ENCODE measurements at regions not wholly inside any gene's neighbourhood (a gene's known extent, or its start where the extent isn't known, plus 50 kb on each side); places are given as distances from the start of the nearest gene placed in this dataset.
"Not testable (repeated sequence)": the region's sequence is repeated elsewhere in the genome, so short reads cannot be mapped to it uniquely, and the experiment has no call there.

DNA sequence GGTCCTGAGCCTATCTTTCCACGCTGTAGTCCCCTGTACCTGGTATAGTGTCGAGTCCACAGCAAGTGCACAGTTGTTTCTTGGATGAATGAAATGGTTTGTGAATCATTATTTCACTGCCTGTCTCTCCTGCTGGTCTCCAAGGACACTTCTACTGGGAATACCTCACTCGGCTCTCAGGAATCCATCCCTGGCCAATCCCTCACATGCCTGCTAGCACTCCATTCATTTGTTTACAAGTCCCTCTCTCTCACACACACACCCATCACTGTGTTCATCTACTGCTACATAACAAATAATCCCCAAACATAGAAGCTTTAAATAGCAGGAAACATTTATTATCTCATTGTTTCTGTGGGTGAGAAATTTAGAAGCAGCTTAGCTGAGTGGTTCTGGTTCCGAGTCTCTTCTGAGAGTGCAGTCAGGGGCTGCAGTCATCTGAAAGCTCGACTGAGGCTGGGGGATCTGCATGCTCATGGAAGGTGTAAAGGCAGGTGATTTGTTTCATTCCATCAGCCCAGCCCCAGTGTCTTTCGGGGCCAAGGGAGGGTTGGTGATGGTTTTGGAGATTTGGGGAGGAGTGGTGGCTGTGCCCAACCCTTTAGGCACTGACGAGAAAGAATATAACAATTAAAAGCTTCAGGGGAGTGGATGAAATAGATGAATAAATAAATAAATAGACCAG, 132.7 kb upstream of the IER5L start:
- no peak for DNase-seq

DNA sequence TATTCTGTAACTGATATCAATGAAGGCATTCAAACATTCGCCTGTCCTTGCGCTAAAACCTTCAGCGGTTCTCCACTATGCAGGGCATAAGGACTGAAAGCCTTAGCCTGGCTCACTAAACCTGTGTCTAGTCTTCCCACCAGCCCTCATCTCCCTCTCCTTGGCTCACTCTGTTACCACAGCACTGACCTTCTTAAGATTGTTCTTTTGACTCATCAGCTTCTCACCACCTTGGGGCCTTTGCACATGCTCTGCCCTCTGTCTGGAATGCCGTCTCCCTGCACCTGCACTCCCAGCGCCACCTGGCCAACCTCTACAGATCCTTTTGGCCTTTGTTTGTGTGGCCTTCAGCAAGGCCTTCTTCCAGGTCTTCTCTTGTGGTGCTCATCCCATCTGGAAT, 131.8 kb upstream of the IER5L start:
- no peak for DNase-seq

- no peak for DNase-seq
These were observed 131.0 kb upstream of the IER5L start for GRCh38 chr9:129309041-129309430.

DNA sequence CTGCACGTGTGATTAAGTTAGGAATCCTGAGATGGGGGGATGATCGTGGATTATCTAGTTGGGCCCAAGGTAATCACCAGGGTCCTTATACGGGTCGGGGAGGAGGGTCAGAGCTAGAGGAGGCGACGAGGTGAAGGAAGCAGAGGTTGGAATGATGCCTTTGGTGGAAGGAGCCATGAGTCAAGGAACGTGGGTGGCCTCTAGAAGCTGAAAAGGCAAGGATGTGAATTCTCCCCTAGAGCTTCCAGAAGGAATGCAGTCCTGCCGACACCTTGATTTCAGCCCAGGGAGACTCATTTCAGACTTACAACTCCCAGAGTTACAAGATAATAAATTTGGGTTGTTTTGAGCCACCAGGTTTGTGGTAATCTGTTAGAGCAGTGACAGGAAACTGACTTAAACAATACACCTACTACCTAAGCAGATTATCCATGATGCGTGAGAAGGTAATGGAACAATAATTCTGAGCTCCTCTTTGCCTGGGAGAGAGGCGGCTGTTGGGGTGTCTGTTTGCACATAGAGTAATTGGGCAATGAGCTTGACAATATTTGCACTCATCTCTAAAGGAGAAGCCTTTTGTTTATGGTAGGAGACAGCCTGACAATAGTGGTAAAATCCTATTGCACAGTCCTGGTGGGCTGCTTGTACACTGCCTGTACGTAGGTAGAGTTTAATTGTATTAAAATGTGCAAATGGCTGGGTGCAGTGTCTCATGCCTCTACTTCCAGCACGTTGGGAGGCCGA, 129.3 kb upstream of the IER5L start:
- no peak for DNase-seq

GRCh38 chr9:129306318-129306973, 128.4 kb upstream of the IER5L start:
- DNase-seq: no peak

GRCh38 chr9:129305246-129305645, 127.2 kb upstream of the IER5L start:
- no peak for DNase-seq

DNA sequence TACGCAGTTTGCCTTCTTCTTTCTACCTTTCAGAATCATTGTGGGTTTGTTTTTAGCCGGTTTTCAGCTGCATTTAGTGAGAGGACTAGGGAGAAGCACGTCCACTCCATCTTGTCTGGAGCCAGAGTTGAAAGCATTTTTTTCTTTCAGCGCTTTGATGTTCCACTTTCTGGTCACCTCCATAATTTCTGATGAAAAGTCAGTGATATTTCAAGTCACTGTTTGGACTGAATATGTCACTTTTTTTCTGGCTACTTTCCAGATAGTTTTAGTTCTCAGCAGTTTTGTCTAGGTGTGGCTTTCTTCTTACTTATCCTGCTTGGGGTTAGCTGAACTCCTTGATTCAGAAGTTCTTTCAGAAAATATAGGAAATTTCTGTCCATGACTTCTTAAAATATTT, 123.9 kb upstream of the IER5L start:
- no peak for DNase-seq

DNA sequence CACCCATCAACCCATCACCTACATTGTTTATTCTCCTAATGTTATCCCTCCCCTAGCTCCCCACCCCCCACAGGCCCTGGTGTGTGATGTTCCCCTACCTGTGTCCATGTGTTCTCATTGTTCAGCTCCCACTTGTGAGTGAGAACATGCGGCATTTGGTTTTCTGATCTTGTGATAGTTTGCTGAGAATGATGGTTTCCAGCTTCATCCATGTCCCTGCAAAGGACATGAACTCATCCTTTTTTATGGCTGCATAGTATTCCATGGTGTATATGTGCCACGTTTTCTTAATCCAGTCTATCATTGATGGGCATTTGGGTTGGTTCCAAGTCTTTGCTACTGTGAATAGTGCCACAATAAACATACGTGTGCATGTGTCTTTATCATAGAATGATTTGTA, 118.1 kb upstream of the IER5L start:
- DNase-seq: not testable (repeated sequence)

DNA sequence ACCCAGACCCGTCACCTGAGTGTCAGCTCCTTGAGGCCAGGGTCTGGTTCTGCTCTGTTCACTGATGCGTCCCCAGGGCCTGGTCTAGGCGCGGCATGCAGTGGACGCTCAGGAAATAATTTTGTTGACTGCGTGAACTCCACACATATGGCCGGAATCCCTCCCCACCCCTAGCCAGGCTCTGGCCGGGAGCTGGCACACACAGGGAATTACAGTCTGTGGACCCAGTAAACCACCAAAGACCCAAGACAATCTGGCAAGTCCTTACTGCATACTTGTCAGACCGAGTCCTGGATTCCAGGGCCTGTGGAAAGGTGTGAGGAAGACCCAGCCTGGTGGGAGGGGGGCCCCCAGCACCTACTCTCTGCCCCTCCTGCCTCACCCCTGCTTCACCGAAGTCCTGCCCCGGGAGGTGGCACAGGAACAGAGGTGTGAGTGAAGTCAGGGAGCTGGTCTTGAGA, 113.0 kb upstream of the IER5L start:
- no peak for DNase-seq

GRCh38 chr9:129290606-129291005, 112.5 kb upstream of the IER5L start:
- no peak for DNase-seq

DNA sequence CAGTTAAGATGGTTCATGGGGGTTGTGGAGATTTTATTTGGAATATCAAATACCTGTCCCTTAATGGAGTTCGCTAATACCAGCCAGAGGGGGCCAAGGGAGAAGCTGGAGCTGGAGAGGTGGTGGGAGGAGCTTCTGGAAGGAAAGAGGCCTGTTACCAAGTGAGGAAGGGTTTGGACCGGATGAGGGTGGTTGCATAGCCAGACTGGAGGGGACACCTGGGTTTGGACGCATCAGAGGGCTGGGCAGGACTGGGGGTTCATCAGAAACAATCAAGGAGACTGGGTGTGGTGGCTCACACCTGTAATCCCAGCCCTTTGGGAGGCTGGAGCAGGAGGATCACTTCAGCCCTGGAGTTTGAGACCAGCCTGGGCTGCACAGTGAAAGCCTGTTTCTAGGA, 111.8 kb upstream of the IER5L start:
- DNase-seq: no peak

DNA sequence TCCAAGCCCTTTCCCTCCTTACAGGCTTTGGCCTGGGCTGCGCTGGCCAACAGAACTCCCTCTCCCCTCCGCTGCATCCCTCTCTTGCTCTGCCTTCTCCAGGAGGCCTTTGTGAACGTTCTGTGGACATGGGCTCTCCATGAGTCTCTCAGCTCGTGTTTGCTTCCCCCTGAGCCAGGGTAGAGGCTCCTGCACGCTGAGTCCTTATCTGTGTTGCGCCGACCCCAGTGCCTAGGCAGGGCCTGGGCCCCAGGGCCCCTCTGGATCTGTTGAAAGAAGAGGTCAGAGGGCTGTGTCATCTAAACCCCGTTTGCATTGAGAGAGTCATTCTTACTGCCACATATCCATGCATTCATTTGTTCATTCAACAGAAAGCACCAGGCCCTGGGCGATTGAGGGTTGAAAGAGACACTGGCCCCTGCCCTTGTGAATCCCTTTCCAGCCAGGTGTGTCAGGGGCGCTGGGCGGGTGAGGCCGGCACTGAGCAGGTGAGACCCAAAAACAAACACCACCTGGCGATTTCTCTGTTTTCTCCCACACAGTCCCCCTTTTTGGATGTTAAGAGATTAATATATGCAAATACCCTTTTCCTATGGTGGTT, 111.2 kb upstream of the IER5L start:
- no peak for DNase-seq

- DNase-seq: no peak
These were observed 109.7 kb upstream of the IER5L start for GRCh38 chr9:129287619-129288305.

GRCh38 chr9:129285979-129286772, 108.1 kb upstream of the IER5L start:
- no peak for DNase-seq

DNA sequence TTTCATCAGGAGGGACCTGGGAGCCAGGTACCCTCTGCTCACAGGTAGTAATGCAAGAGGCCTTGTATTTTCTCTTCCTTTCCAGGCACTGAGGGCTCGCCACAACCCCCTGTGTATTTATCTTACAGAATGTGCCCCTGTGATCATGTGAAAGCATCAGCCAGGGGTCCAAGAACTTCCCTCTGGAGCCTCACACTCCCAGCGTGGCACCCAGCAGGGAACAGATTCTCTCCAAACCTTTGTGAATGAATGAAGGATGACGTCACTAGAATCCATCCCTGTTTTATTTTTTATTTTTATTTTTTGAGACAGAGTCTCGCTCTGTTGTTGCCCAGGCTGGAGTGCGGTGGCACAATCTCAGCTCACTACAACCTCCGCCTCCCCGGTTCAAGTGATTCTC, 107.3 kb upstream of the IER5L start:
- DNase-seq: no peak

DNA sequence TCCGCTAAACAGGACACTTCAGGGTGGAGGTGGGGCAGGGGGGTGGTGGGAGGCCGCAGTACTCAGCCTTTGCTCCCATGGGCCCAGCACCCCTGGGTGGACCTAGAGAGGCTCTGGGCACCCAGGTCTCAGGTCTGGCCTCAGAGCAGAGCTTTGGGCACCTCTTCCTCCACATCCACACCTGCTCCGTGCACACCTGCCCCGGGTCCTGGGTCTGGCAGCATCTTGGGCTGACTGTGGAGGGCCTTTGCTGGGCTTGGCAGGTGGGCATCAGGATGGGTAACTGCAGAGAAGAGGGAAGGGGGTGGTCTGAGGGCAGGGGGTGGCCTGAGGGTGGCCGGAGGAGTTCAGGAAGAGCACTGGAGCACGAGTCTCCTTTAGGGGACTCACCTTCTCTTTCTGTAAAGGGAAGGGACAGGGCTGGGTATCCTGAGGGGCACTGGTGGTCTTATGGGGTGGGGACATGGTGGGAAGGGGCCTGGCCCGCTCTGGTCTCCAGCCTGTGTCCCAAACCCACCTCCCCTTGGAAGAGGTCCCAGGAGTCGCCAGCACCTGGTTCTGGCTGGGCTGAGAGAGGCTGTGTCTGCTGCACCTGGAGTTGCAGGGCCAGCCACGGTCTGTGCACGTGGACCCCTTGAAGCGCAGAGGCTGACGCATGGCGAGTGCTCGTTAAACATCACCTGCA, 106.7 kb upstream of the IER5L start:
- DNase-seq: no peak

- no peak for DNase-seq
These were observed 105.9 kb upstream of the IER5L start for GRCh38 chr9:129283705-129284606.

DNA sequence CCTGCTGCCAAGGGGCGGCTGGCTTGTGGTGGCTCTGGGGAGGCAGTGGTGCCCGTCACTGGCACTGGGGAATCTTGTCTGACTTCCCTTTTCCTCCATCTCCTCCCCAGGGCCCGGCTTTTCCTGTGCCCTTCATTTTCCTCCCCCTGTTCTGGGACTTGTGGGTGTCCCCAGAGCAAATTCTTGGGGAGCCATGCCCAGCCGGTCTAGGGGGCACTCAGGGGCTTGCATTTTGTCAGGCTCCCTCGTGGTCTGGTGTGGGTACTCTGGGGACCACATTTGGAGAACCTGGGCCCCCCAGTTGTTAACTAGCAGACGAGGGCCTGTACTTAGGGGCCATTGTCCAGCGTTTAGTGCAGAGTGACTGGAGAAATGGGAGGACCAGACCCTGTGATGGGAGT, 105.2 kb upstream of the IER5L start:
- DNase-seq: no peak

DNA sequence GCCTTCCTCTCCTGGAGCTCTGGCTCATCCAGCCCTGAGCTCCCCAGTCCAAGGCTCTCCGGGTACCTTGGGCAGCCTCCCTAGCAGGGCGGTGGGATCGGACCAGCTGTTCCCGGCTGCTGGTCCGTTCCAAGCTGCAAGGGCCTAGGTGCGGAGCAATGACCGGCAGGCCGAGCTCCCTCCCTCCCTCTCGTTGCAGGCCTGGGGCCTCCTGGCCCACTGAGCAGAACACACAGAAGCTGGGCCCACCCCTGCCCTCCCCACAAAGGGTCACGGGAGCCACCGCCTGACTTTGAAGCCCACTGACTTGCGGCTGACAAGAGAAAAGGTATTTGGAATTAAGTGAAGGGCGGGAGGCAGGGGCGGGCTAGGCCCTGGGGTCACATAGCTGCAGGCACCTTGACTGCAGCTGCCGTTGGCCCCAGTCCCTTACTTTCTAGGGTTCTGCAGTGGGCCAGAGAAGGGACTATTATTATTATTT, 104.7 kb upstream of the IER5L start:
- DNase-seq: no peak

- no peak for DNase-seq
These were observed 104.2 kb upstream of the IER5L start for GRCh38 chr9:129282272-129282671.
